Neutrophil (primary cell): ENCODE measurements at regions not wholly inside any gene's neighbourhood (a gene's known extent, or its start where the extent isn't known, plus 50 kb on each side); places are given as distances from the start of the nearest gene placed in this dataset.

ENCODE experiments used
- H3K27ac ChIP-seq: fragments of 200-600 bp; sonication (generic); 2 replicates; pipeline ENCODE4 v1.5.1; 2016; ENCODE audit warnings: mild to moderate bottlenecking, moderate library complexity
- H3K27me3 ChIP-seq: fragments of 200-600 bp; sonication (generic); 2 replicates; pipeline ENCODE4 v1.6.0; 2016; ENCODE audit warnings: mild to moderate bottlenecking
- H3K36me3 ChIP-seq: fragments of 200-600 bp; sonication (generic); 2 replicates; pipeline ENCODE4 v1.5.1; 2017
- H3K4me1 ChIP-seq, 2 experiments: fragments of 200-600 bp in 1 of 2; sonication (generic) in 1 of 2; 1 replicate in 1 of 2; 2 replicates in 1 of 2; pipeline versions ENCODE4 v1.5.1 to v1.6.1; 2013 to 2016; ENCODE audit warnings: low read depth in 1 of 2, low read length in 1 of 2, mild to moderate bottlenecking in 1 of 2, moderate library complexity in 1 of 2; ENCODE audit not compliant: control insufficient read depth in 1 of 2, insufficient read depth in 1 of 2
- H3K4me3 ChIP-seq, 2 experiments: fragments of 200-600 bp in 1 of 2; sonication (generic) in 1 of 2; 1 replicate in 1 of 2; 2 replicates in 1 of 2; pipeline ENCODE4 v1.5.1; 2013 to 2016; ENCODE audit warnings: low read depth in 1 of 2, low read length in 1 of 2, mild to moderate bottlenecking in 1 of 2, moderate library complexity in 1 of 2
- H3K9me3 ChIP-seq: fragments of 200-600 bp; sonication (generic); 2 replicates; pipeline ENCODE4 v1.5.1; 2016
- TF ChIP-seq, protein P1 (sequence below): fragments of 200-600 bp; sonication (generic); IDR thresholded peaks from 2 replicates; pipeline ENCODE4 v1.5.1; 2016; ENCODE audit warnings: antibody characterized with exemption

DNA sequence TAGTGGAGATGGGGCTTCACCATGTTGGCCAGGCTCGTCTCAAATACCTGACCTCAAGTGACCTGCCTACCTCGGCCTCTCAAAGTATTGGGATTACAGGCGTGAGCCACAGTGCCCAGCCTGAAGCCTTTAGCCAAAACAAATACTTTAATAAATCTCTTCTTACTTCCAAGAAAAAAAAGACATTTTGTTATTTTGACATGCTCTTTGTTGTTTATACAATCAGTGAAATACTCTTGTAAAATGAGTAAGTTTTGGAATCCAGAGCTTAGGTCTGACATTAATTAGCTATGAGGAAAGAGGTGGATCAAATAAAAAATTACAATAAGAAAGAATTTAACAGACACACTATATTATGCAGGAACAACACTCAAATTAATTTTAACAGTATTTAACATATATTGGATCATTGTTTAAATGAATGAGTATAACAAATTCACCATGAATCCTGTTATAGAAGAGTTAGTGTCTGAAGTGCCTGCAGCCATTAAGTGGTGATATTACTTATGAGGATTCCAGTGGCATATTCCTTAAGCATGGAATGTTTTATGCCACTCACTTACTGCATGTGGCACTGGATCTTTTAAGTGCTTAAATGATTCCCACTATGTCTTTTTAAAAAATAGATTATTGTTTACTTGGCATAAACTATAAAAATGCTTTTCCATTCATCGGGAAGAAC lies 260.1 kb upstream of the GIMD1 start:
- Histone ChIP-seq H3K4me3 (no peak overlapping the region), H3K36me3 (no peaks in the 10 kb centered on the region), H3K9me3 (no peaks in the 10 kb centered on the region), H3K27ac (no peak overlapping the region), H3K27me3 (no peaks in the 10 kb centered on the region), H3K4me1 (no peaks in the 10 kb centered on the region)
- TF ChIP-seq, protein P1, sequence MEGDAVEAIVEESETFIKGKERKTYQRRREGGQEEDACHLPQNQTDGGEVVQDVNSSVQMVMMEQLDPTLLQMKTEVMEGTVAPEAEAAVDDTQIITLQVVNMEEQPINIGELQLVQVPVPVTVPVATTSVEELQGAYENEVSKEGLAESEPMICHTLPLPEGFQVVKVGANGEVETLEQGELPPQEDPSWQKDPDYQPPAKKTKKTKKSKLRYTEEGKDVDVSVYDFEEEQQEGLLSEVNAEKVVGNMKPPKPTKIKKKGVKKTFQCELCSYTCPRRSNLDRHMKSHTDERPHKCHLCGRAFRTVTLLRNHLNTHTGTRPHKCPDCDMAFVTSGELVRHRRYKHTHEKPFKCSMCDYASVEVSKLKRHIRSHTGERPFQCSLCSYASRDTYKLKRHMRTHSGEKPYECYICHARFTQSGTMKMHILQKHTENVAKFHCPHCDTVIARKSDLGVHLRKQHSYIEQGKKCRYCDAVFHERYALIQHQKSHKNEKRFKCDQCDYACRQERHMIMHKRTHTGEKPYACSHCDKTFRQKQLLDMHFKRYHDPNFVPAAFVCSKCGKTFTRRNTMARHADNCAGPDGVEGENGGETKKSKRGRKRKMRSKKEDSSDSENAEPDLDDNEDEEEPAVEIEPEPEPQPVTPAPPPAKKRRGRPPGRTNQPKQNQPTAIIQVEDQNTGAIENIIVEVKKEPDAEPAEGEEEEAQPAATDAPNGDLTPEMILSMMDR, result no peak

DNA sequence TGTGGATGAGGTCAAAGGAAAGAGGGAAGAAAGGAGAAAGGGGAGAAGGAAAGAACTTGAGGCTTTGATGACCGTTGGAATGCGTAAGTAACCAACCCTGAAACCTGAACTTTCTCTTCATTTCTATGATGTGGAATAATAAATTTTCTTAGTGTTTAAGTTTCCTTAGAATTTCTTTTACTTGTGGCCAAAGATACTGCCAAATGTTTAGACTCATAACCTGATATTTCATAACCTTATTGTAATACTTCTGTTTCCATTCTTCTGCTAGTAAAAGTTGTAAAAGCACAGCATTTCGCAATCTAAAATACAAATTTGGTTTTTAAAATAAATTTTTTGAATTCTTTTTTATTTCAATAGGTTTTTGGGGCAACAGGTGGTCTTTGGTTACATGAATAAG lies 258.5 kb upstream of the GIMD1 start:
- Histone ChIP-seq H3K4me1 (no peaks in the 10 kb centered on the region), H3K9me3 (no peaks in the 10 kb centered on the region), H3K27me3 (no peaks in the 10 kb centered on the region), H3K36me3 (no peaks in the 10 kb centered on the region), H3K4me3 (no peak overlapping the region), H3K27ac (no peak overlapping the region)
- TF ChIP-seq, protein P1, result no peak

DNA sequence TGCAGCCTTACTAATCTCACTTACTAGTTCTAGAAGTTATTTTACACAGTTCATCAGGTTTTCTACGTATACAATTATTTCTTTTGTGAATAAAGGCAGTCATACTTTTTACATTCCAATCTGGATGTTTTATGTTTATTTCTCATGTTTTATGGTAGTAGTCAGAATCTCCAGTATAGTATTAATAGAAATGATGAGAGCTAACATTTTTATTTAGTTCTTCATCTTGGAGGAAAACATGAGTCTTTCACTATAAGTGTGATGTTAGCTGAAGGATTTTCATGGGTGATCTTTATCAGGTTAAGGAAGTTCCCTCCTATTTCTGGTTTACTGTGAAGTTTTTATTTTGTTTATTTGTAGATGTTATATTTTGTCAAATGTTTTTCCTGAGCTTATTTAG lies 256.1 kb upstream of the GIMD1 start:
- H3K27me3 ChIP-seq, result no peaks in the 10 kb centered on the region
- H3K27ac ChIP-seq, result no peak overlapping the region
- TF ChIP-seq, protein P1, result no peak
- no peaks in the 10 kb centered on the region for H3K4me1 ChIP-seq
- no peak overlapping the region for H3K4me3 ChIP-seq
- H3K36me3 ChIP-seq, result no peaks in the 10 kb centered on the region
- H3K9me3 ChIP-seq, result no peaks in the 10 kb centered on the region

DNA sequence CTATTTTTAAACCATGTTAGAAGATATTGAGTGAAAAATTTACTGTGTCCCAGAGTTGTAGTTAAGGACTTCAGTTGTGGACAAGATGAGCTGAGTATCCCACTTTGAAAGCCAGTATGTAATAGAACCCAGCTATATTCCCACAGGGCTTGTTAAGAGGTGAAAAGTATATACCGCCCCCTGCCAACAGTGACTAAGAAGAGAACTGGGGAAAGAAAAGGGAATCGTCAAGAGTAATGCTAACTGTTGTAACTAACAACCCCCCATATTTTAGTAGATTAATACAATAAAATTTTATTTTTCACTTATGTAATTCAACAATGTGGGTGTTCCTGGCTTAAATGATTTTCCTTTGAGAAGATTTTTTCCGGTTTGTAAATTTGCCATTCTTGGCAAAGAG lies 250.4 kb upstream of the GIMD1 start:
- no peaks in the 10 kb centered on the region for H3K27me3 ChIP-seq
- no peak overlapping the region for H3K4me3 ChIP-seq
- H3K36me3 ChIP-seq, result no peaks in the 10 kb centered on the region
- no peaks in the 10 kb centered on the region for H3K9me3 ChIP-seq
- no peak overlapping the region for H3K27ac ChIP-seq
- no peaks in the 10 kb centered on the region for H3K4me1 ChIP-seq
- TF ChIP-seq, protein P1, result no peak

DNA sequence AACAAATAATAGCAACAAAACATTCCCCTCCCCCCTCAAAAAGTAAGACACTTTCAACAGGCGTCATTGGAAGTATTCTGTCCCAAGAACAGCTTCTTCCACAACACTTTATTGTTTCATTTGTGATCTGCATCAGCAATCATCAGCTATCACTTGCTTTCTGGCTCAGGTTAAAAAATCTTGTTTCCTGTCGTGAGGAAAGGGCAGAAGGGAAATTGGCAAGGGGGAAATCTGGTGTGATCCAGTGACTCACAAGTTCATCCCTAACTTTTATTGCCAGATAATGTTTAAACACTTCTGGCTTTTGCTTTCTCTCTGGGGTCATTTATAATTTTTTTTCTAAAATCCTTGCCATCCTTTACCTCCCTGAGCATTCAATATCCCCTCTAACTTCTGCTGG lies 247.4 kb upstream of the GIMD1 start:
- TF ChIP-seq, protein P1, result no peak
- no peaks in the 10 kb centered on the region for H3K27me3 ChIP-seq
- H3K9me3 ChIP-seq, result no peaks in the 10 kb centered on the region
- no peaks in the 10 kb centered on the region for H3K36me3 ChIP-seq
- no peak overlapping the region for H3K4me3 ChIP-seq
- H3K27ac ChIP-seq, result no peak overlapping the region
- no peaks in the 10 kb centered on the region for H3K4me1 ChIP-seq
